GM12891 (cell line): ENCODE measurements at regions not wholly inside any gene's neighbourhood (a gene's known extent, or its start where the extent isn't known, plus 50 kb on each side); places are given as distances from the start of the nearest gene placed in this dataset.

Source experiments
- POLR2A ChIP-seq: IDR thresholded peaks from 2 replicates; pipeline ENCODE4 v1.6.1; 2011; ENCODE audit warnings: low read depth, low read length, control low read depth
- POLR2AphosphoS5 ChIP-seq: IDR thresholded peaks from 2 replicates; pipeline ENCODE4 v1.6.1; 2011; ENCODE audit warnings: low read depth, low read length, control low read depth
- POU2F2 ChIP-seq: IDR thresholded peaks from 2 replicates; pipeline ENCODE4 v1.6.1; 2011; ENCODE audit warnings: low read depth, mild to moderate bottlenecking, control low read depth, low read length, moderate library complexity
- SPI1 ChIP-seq: IDR thresholded peaks from 2 replicates; pipeline ENCODE4 v1.6.1; 2011; ENCODE audit warnings: low read depth, low read length, control low read depth
- TAF1 ChIP-seq: IDR thresholded peaks from 2 replicates; pipeline ENCODE4 v1.6.1; 2011; ENCODE audit warnings: low read depth, low read length, control low read depth

DNA sequence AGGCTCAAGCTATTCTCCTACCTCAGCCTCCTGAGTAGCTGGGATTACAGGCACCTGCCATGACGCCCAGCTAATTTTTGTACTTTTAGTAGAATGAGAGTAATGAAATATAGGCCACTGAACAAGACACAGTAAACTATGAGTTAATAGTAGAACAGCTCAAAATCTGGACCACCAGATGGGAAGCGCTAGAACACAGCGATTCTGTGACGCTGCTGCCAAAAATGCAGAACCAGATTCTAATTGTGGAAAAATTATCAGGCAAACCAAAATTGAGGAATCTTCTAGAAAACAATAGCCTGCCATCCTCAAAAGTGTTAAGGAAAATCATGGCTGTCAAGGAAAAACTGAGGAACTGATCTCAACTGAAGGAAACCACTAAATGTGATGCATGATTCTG lies 111.4 kb upstream of the TIAM1 start:
- TF ChIP-seq POU2F2 (no peak), POLR2AphosphoS5 (no peak), POLR2A (no peak), TAF1 (no peak), SPI1 (no peak)
